GM12891 (cell line): ENCODE measurements at regions not wholly inside any gene's neighbourhood (a gene's known extent, or its start where the extent isn't known, plus 50 kb on each side); places are given as distances from the start of the nearest gene placed in this dataset.

Experiments
- DNase-seq: peaks from one replicate; pipeline ENCODE4 v3.0.0; 2011; ENCODE audit warnings: low spot score; ENCODE audit not compliant: insufficient read length
- FAIRE-seq: peaks from 2 replicates; lab custom pipeline; 2011; peaks lifted over from hg19 to GRCh38; lab: Jason Lieb, UNC
- PAX5 ChIP-seq: IDR thresholded peaks from 2 replicates; pipeline ENCODE4 v1.6.1; 2011; ENCODE audit warnings: low read length, moderate library complexity, mild to moderate bottlenecking; ENCODE audit not compliant: insufficient read depth, severe bottlenecking
- POLR2A ChIP-seq: IDR thresholded peaks from 2 replicates; pipeline ENCODE4 v1.6.1; 2011; ENCODE audit warnings: low read depth, low read length, control low read depth
- POLR2AphosphoS5 ChIP-seq: IDR thresholded peaks from 2 replicates; pipeline ENCODE4 v1.6.1; 2011; ENCODE audit warnings: low read depth, low read length, control low read depth
- POU2F2 ChIP-seq: IDR thresholded peaks from 2 replicates; pipeline ENCODE4 v1.6.1; 2011; ENCODE audit warnings: low read depth, mild to moderate bottlenecking, control low read depth, low read length, moderate library complexity
- SPI1 ChIP-seq: IDR thresholded peaks from 2 replicates; pipeline ENCODE4 v1.6.1; 2011; ENCODE audit warnings: low read depth, low read length, control low read depth
- TAF1 ChIP-seq: IDR thresholded peaks from 2 replicates; pipeline ENCODE4 v1.6.1; 2011; ENCODE audit warnings: low read depth, low read length, control low read depth

DNA sequence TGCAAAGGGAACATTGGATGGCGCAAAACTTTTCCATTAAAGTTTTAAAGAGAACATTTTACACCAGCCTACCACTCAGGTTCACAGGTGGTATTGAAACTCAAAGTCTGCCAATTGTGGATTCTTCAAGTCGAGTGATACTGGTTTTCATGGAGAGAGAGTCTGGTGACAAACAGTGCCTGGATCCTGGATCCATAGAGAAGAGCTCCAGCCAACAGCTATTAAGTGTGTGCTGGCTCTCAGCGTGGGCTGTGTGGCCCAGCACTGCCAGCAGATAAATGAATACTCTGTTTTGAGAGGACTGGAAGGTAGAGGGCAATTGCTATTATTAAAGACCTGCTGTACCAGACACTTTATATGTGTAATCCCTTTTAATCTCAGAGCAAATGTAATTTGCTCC, 118.9 kb upstream of the SYT6 start:
- no peak for TF ChIP-seq POLR2A
- TF ChIP-seq POU2F2 = no peak
- no peak for TF ChIP-seq TAF1
- no peak for TF ChIP-seq PAX5
- no peak for TF ChIP-seq POLR2AphosphoS5
- no peak for TF ChIP-seq SPI1
- DNase-seq (no peak), FAIRE-seq (no peak)

DNA sequence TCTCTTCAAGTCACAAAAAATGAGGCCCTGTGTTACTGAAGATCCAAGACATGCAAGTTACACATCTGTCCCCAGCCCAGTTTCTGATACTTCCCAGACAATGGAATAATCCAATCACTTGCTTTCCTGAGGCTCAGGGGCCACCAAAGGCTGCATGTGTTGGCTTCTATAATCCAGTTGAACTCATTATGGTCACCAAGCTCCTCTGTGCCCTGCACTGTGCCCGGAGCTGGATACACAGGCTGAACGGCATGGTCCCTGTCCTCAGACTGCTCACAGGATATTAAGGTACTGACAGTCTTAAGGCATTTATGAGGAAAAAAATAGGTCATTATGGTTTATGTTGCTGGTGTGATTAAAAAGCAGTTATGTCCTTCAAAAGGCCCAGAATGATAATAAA, 117.0 kb upstream of the SYT6 start:
- DNase-seq (no peak), FAIRE-seq (no peak)
- TF ChIP-seq POLR2A (no peak), POU2F2 (no peak), PAX5 (no peak), POLR2AphosphoS5 (no peak), SPI1 (no peak), TAF1 (no peak)

DNA sequence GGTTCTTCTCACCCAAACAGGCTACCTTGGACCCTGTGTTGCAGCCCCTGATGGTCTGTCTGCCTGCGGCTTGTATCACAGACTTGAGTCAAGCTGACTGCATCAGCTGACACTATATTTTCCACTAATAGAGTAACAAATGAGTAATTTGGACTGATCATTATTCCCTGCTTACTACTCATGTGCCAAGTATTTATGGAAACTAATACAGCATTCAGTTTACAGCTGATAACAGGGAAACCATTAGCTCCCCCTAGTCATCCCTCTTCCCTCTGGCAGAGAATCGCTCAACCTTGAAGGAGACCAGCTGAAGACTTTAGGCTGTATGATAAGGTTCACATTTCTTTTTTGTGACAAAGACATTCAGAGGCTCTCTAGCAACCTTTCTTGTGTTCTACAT, 116.6 kb upstream of the SYT6 start:
- TF ChIP-seq TAF1 = no peak
- no peak for TF ChIP-seq PAX5
- no peak for TF ChIP-seq POLR2AphosphoS5
- no peak for TF ChIP-seq POU2F2
- TF ChIP-seq POLR2A = no peak
- no peak for TF ChIP-seq SPI1
- DNase-seq (no peak), FAIRE-seq (no peak)

DNA sequence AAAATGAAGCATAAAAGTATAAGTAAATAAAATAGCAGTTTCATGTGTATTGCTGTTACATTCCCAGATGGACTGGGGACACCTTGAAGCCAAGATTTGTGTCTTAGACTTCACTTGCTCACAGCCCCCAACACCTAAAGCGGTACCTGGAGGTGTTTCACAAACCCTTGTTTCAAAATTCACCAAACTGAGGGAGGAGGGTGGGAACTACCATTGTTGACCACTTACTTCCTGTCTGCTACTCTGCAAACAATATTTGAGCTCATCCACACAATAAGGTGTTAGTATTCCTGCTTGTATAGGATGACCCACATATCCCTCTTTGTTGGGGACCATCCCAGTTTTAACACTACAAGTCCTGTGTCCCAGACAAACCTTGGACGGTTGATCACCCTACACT, 115.9 kb upstream of the SYT6 start:
- DNase-seq = no peak
- no peak for TF ChIP-seq TAF1
- TF ChIP-seq POU2F2 = no peak
- no peak for TF ChIP-seq POLR2A
- no peak for TF ChIP-seq PAX5
- TF ChIP-seq SPI1 = no peak
- no peak for TF ChIP-seq POLR2AphosphoS5
- FAIRE-seq = no peak

DNA sequence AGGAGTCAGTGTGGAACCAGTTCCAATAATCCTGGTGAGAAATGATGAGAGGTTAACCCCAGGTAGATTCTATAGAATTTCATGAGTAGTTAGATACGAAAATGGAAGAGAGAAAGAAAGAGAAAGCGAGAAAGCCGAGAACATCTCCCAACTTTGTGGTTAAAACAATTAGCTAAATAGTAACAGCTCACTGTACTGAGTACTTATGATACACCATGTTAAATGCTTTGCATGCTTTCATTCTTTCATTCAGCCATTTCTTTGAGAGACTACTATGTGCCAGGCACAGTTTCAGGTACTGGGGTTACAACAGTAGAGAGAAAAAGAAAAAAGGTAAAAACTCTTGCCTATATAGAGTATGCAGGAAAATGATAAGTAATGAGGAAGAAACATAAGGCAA, 109.7 kb upstream of the SYT6 start:
- DNase-seq (no peak), FAIRE-seq (no peak)
- TF ChIP-seq PAX5 (no peak), SPI1 (no peak), POLR2AphosphoS5 (no peak), TAF1 (no peak), POU2F2 (no peak), POLR2A (no peak)

DNA sequence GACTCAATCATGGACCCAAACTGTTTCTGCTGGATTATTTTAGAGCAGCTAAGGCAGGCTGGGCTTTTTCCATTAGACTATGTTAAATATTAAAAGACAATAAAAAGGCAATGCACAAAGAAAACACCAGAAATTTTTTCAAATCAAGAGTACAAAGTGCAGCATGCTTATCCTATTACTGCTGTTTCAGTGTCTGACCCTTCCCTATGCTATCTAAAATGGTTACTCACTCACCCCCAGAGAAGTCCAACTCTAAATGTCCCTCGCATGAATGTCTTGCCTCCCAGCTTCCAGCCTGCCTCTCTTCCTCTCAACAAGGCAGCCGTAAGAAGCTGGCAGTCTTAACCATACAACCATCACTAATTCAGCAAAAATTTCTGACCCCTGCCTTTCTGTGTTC, 108.7 kb upstream of the SYT6 start:
- DNase-seq (no peak), FAIRE-seq (no peak)
- TF ChIP-seq SPI1 = no peak
- TF ChIP-seq PAX5 = no peak
- TF ChIP-seq TAF1 = no peak
- TF ChIP-seq POLR2AphosphoS5 = no peak
- TF ChIP-seq POU2F2 = no peak
- TF ChIP-seq POLR2A = no peak

DNA sequence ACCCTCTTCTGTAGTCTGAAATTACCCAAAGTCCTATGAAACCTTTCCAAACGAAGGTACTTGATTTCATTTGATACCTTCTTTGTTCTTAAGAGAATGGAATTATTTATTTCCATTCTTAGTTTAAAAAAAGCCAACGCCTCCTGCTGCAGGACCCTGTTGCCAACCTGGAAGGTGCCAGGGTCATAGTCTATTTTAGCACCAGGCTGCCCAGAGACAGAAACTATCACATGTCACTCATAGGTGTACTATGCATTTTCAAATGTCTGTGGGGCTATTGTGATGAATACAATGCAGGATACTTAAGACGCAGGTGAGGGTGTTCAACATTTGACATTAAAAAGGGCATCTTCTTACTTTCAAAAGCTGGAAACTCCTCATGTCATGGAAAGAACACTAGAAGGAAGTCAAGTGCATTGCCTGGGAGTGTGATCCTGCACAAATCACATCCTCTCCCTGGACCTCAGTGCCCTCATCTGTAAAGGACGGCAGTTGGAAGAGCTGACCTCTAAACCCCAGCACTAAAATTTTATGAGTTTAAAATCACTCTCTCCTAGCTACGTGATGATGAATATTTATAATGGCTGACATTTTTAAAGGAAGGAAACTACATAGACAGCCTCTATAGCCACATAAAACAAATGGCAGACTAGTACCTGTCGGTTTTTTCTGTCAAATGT, 107.3 kb upstream of the SYT6 start:
- DNase-seq (no peak), FAIRE-seq (no peak)
- TF ChIP-seq SPI1 = no peak
- no peak for TF ChIP-seq TAF1
- no peak for TF ChIP-seq POLR2AphosphoS5
- no peak for TF ChIP-seq PAX5
- TF ChIP-seq POLR2A = no peak
- no peak for TF ChIP-seq POU2F2

DNA sequence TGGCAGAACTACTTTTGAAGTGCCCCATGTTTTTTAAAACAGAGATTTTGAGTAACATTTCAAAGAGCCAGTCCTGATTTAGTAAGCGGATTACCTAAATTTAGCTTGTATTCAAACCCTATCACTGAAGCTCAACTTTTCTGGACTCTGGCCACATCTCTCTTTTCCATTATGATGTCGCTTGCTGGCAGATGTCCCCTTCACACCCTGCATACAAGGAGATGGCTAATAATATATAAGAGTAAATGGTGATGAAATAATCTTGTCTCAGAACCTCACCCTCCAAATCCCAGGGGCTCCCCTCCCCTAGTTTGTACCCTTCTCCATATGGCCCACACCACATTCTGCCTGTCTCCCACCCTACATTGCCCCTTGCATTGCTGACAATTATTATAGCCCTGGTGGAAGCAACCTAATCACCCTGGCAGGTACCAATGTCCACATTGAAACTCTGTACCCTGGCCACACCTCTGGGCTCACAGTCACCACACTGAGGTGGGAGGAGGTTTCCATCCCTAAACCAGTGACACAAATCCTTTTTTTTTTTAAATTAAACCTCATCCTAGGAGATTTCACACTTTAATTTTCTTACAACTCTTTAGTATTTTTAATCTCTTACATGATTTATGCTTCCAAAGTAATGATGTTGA, 106.0 kb upstream of the SYT6 start:
- TF ChIP-seq POU2F2 = no peak
- no peak for TF ChIP-seq SPI1
- TF ChIP-seq POLR2A = no peak
- no peak for TF ChIP-seq PAX5
- TF ChIP-seq POLR2AphosphoS5 = no peak
- TF ChIP-seq TAF1 = no peak
- DNase-seq (no peak), FAIRE-seq (no peak)

DNA sequence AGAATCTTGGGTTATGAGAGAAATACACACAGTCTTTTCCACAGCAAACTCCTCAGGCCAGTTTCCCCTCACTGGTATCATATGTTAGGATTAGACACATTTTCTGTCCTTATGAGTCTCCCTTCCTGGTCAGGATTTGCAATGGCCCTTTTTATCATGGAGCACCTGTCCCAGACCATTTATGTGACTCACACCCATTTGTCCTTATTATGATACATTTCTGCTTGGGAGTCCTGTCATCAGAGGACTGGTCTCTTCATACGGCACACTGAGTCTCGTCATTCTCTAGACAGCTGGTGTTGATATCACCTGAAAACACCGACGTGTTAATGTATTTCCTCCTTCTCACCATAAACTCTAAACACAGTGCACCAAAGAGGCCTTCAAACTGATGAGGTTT, 105.0 kb upstream of the SYT6 start:
- TF ChIP-seq TAF1 (no peak), PAX5 (no peak), POU2F2 (no peak), SPI1 (no peak), POLR2AphosphoS5 (no peak), POLR2A (no peak)
- DNase-seq = no peak
- FAIRE-seq = no peak

DNA sequence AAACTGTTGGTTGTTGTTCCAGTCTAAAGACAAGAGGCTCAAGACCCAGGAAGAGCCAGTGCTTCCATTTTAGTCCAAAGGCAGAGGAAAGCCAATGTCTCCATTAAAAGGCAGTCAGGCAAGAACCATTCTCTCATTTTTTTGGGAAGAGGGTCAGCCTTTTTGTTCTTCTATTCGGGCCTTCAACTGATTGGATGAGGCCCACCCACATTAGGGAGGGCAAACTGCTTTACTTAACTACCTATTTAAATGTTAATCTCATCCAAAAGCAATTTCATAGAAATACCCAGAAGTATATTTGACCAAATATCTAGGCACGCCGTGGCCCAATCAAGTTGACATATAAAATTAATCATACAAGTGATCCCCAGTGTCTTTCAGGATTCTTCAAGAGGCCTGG, 104.4 kb upstream of the SYT6 start:
- no peak for TF ChIP-seq SPI1
- no peak for TF ChIP-seq TAF1
- no peak for TF ChIP-seq POLR2A
- no peak for TF ChIP-seq POU2F2
- TF ChIP-seq POLR2AphosphoS5 = no peak
- TF ChIP-seq PAX5 = no peak
- DNase-seq = no peak
- FAIRE-seq = no peak
